ENCODE measurements at regions not wholly inside any gene's neighbourhood (a gene's known extent, or its start where the extent isn't known, plus 50 kb on each side); places are given as distances from the start of the nearest gene placed in this dataset.

DNA sequence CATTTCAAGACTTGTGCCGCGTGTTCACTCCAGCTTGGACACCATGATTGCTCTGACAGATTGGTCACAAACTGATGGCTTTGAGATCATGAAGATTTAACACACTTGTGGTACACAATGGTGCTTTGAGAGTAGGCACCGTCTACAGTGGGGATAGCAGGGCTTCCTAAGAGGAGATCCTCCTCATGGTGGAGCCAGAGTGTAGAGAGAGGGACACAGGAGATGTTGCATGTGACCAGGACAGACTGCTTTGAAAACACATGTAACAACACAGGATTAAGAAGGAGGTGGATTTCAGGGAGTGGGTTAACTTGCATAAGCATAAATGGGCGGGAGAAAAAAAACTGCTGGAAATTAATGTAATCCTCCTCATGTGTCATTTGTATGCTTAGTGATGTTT lies 95.7 kb upstream of the LINC00305 start:
- no peak overlapping the region for H3K4me3 Mint-ChIP-seq
- no peaks in the 10 kb centered on the region for H3K36me3 Mint-ChIP-seq
- H3K27ac Mint-ChIP-seq = no peak overlapping the region
- TF ChIP-seq, protein P1, sequence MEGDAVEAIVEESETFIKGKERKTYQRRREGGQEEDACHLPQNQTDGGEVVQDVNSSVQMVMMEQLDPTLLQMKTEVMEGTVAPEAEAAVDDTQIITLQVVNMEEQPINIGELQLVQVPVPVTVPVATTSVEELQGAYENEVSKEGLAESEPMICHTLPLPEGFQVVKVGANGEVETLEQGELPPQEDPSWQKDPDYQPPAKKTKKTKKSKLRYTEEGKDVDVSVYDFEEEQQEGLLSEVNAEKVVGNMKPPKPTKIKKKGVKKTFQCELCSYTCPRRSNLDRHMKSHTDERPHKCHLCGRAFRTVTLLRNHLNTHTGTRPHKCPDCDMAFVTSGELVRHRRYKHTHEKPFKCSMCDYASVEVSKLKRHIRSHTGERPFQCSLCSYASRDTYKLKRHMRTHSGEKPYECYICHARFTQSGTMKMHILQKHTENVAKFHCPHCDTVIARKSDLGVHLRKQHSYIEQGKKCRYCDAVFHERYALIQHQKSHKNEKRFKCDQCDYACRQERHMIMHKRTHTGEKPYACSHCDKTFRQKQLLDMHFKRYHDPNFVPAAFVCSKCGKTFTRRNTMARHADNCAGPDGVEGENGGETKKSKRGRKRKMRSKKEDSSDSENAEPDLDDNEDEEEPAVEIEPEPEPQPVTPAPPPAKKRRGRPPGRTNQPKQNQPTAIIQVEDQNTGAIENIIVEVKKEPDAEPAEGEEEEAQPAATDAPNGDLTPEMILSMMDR (IDR thresholded peaks at IDR 0.05; ENCODE audit: unreplicated experiment) = no peak
- H3K27me3 Mint-ChIP-seq (ENCODE audit: low read depth) = no peaks in the 10 kb centered on the region
- H3K4me1 Mint-ChIP-seq = peaks cover 11% of the 10 kb centered on the region
- DNase-seq (ENCODE audit: low spot score in 2 of 2, unreplicated experiment in 2 of 2) = no peak
- no peaks in the 10 kb centered on the region for H3K9me3 Mint-ChIP-seq

DNA sequence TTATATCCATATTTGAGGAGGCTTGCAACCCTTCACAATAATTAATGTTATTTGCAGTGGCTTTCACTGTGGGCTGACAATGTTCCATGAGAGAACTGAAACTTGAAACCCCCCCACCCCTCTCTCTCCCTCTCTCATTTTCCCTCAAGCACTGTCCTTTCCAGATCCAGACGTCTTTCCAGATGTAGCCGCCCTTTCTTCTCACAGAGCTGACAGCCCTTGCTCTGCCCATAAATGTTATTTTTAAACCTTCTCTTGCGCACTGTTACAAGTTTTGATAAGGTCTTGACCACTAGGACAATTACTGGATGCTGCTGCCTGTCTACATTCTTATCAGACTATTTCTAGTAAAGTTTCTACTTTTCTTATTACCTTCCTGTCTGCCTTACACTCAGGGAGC lies 91.4 kb upstream of the LINC00305 start:
- no peaks in the 10 kb centered on the region for H3K36me3 Mint-ChIP-seq
- no peak for DNase-seq (ENCODE audit: low spot score in 2 of 2, unreplicated experiment in 2 of 2)
- H3K4me3 Mint-ChIP-seq = no peak overlapping the region
- peaks cover 21% of the 10 kb centered on the region for H3K4me1 Mint-ChIP-seq
- H3K9me3 Mint-ChIP-seq = no peaks in the 10 kb centered on the region
- no peaks in the 10 kb centered on the region for H3K27me3 Mint-ChIP-seq (ENCODE audit: low read depth)
- no peak overlapping the region for H3K27ac Mint-ChIP-seq
- TF ChIP-seq, protein P1 (IDR thresholded peaks at IDR 0.05; ENCODE audit: unreplicated experiment) = no peak

DNA sequence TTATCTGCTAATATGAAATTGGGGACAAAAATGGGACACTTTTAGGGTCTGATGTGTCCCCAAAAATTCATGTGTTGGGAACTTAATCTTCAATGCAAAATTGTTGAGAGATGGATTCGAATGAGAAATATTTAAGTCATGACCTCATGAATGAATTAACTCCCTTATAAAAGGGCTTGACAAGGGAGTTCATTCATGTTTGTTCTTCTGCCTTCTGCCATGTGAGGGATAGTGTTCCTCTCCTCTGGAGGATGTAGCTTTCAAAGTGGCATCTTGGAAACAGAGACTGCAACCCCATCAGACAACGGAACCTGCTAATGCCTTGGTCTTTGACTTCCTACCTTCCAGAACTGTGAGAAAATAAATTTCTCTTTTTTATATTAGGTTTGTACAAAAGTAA lies 89.2 kb upstream of the LINC00305 start:
- no peak for DNase-seq (ENCODE audit: low spot score in 2 of 2, unreplicated experiment in 2 of 2)

DNA sequence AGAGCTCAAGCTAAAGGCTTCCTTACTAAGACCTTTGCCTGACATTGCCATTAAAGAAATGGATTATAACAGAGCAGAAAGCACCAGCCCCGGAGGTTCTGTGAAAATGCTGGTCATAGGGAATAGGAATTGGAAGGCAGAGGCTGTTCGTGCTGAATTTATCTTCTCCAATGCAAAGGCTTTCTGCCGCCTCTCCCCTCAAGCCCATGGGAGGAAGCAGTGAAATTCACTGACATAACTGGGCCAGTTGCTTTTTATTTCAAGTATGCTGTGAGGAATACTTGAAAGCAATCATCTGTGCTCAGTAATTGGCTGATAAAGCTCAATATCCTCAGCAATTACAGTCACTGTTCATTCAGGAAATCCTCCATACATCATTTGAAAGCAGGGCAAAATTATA lies 85.4 kb upstream of the LINC00305 start:
- Mint-ChIP-seq H3K36me3 (peaks cover 5% of the 10 kb centered on the region), H3K4me3 (no peak overlapping the region), H3K4me1 (peaks cover 30% of the 10 kb centered on the region), H3K9me3 (peaks cover 24% of the 10 kb centered on the region), H3K27ac (peak overlapping the region; percentile 78), H3K27me3 (ENCODE audit: low read depth) (no peaks in the 10 kb centered on the region)
- TF ChIP-seq, protein P1 (IDR thresholded peaks at IDR 0.05; ENCODE audit: unreplicated experiment) = no peak
- DNase-seq (ENCODE audit: low spot score in 2 of 2, unreplicated experiment in 2 of 2) = no peak

More for the DNA sequence above, 89.2 kb upstream of the LINC00305 start:
- Mint-ChIP-seq H3K4me1 (peaks cover 39% of the 10 kb centered on the region), H3K9me3 (no peaks in the 10 kb centered on the region), H3K4me3 (no peak overlapping the region), H3K36me3 (no peaks in the 10 kb centered on the region), H3K27me3 (ENCODE audit: low read depth) (no peaks in the 10 kb centered on the region), H3K27ac (no peak overlapping the region)
- TF ChIP-seq, protein P1 (IDR thresholded peaks at IDR 0.05; ENCODE audit: unreplicated experiment) = no peak

DNA sequence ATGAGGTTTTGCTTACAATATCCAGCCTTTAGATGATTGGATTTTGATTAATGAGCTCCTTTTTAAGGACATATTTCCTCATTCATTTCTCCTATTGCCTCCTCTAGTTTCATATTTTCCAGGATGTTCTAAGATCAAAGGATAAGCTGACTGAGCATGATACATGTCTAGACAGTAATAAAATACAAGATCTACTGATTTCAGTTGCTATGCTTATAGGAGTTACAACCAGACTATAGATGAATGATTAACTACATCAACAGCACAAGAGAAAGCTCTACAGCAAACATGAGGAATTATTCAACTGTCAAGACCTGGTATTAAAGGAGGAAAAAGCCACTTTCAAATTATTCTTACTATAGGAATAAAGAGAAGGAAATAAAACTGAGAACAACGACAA lies 85.0 kb upstream of the LINC00305 start:
- peaks cover 24% of the 10 kb centered on the region for H3K9me3 Mint-ChIP-seq

More for the DNA sequence above, 85.0 kb upstream of the LINC00305 start:
- H3K4me3 Mint-ChIP-seq = no peak overlapping the region
- H3K27ac Mint-ChIP-seq = peak overlapping the region; percentile 66
- DNase-seq (ENCODE audit: low spot score in 2 of 2, unreplicated experiment in 2 of 2) = no peak
- TF ChIP-seq, protein P1 (IDR thresholded peaks at IDR 0.05; ENCODE audit: unreplicated experiment) = no peak
- H3K27me3 Mint-ChIP-seq (ENCODE audit: low read depth) = no peaks in the 10 kb centered on the region
- peaks cover 5% of the 10 kb centered on the region for H3K36me3 Mint-ChIP-seq
- H3K4me1 Mint-ChIP-seq = peaks cover 30% of the 10 kb centered on the region
